ENCODE measurements at regions not wholly inside any gene's neighbourhood (a gene's known extent, or its start where the extent isn't known, plus 50 kb on each side); places are given as distances from the start of the nearest gene placed in this dataset.

DNA sequence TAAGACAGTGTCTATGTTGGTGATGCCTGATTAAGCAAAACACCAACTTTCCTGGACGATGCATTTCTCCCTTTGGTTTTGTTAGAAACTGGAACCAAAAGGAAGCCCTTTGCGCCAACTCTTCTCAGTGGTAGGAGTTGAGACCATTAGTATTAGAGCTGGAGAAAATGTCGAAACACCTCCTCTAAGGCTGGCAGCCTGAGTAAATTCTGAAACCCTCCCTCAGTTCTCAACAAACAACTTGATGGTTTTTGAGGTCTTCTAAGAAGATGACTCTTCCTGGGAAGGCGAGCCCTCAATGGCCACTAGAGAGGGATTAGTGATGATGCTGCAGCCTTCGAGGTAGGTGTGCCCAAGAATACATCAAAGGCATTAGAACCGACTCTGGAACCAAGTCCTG is 78.4 kb upstream of the CCN6 start:
- no peak for TF ChIP-seq TAF1 (IDR thresholded peaks at IDR 0.05; ENCODE audit: low read depth, low read length)
- no peak for TF ChIP-seq SPI1 (IDR thresholded peaks at IDR 0.05; ENCODE audit: low read depth, low read length)
- no peak for TF ChIP-seq POLR2A (IDR thresholded peaks at IDR 0.05; ENCODE audit: low read depth, low read length)
